ENCODE measurements at regions not wholly inside any gene's neighbourhood (a gene's known extent, or its start where the extent isn't known, plus 50 kb on each side); places are given as distances from the start of the nearest gene placed in this dataset.

DNA sequence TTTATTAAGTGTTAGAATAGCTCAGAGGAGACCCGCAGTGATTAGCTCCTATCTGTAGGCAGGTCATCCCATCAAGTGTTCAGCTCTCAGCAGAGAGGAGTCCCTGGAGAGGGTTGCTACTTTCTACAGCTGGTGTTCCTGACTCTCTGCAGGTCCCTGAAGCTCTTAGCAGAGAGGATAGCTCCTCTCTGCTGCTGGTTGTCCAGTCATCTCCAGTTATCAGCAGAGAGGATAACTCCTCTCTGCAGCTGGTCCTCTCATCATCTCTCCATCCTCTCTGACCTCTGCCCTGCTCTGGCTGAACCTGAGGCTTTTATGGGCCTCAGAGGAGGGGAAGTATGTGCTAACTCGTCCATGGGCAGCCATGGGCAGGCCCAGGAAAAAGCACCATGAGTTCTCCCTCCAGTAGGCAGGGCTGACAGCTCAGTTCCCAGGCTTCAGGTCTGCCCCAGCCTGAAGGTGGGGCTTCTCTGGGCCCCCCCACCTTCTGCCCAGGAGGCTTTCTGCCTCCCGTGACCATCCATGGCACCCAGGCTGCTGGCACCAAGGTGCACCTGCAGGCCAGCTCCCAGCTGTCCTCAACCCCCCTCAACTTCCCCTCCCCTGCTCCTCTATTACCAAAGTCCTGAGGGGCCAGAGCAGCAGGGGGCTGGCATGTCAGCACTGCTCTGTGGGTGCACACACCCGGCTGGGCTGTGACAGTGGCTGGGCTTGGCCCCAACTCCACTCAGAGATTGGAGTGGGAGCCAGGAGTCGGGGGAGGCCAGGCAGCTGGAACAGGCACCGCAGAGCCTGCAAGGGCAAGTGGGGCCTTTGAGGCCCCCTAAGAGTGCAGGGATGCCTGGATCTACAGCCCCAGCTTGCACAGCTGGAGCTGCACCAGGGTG is 98.9 kb upstream of the FRMD4B start:
- ChIA-PET CTCF (ENCODE audit: low intra/inter-chr PET ratio) (no interaction called here), POLR2A (interaction anchor here (0.7 kb wide), 1 partner anchor 13 kb away, joined by 3 read pairs; no protein-coding TSS in a partner anchor)
- TF ChIP-seq GTF2B (IDR thresholded peaks at IDR 0.05; ENCODE audit: extremely low read depth, insufficient read length), result no peak
- no peak for TF ChIP-seq JUND (IDR thresholded peaks at IDR 0.05; ENCODE audit: borderline replicate concordance, low read depth, low read length)
- no peak for TF ChIP-seq JUND (tag; IDR thresholded peaks at IDR 0.05; ENCODE audit: borderline replicate concordance, low read depth, low read length)
- no peak for TF ChIP-seq SMARCA5 (IDR thresholded peaks at IDR 0.05)
- TF ChIP-seq HDAC1 (IDR thresholded peaks at IDR 0.05), result no peak
- no peak for TF ChIP-seq ZBTB1 (CRISPR knock-in tag; IDR thresholded peaks at IDR 0.05; ENCODE audit: borderline replicate concordance, low read depth)
- no peak for TF ChIP-seq TFAM (CRISPR knock-in tag; conservative IDR thresholded peaks at IDR 0.05)
- no peak for TF ChIP-seq SETDB1 (IDR thresholded peaks at IDR 0.05; ENCODE audit: low read length)
- TF ChIP-seq THRAP3 (IDR thresholded peaks at IDR 0.05; ENCODE audit: borderline replicate concordance), result no peak
- TF ChIP-seq MECOM (CRISPR knock-in tag; IDR thresholded peaks at IDR 0.05), result no peak
- TF ChIP-seq FOXJ2 (tag; IDR thresholded peaks at IDR 0.05), result no peak
- TF ChIP-seq SAFB (IDR thresholded peaks at IDR 0.05; ENCODE audit: borderline replicate concordance, low read depth, low read length), result no peak
- Histone ChIP-seq H3K4me2 (ENCODE audit: insufficient read depth, low read length) (no peak overlapping the region), H3K9me3 (replicated peaks; ENCODE audit: control insufficient read depth, insufficient read depth, low read depth, low read length) (no peaks in the 10 kb centered on the region), H3K4me1 (replicated peaks in 1 of 2; ENCODE audit: control insufficient read depth in 2 of 2, insufficient read depth in 2 of 2, low read length in 2 of 2) (no peaks in the 10 kb centered on the region), H3K9me1 (ENCODE audit: control insufficient read depth, insufficient read depth, low read length) (no peaks in the 10 kb centered on the region), H3K27ac (ENCODE audit: extremely low read depth, low read depth, low read length) (no peak overlapping the region), H4K20me1 (replicated peaks; ENCODE audit: control insufficient read depth, insufficient read depth, low read length) (no peaks in the 10 kb centered on the region), H3K36me3 (ENCODE audit: control insufficient read depth, insufficient read depth, low read length) (no peaks in the 10 kb centered on the region), H3K79me2 (ENCODE audit: control insufficient read depth, insufficient read depth, low read length) (no peaks in the 10 kb centered on the region), H3K4me3 (no peak overlapping the region), H3K9ac (ENCODE audit: insufficient read depth in 1 of 2, low read depth in 2 of 2, low read length in 2 of 2) (no peak overlapping the region), H2AFZ (ENCODE audit: low read depth, low read length) (no peak overlapping the region), H3K27me3 (ENCODE audit: control insufficient read depth in 2 of 2, insufficient read depth in 2 of 2, low read length in 2 of 2) (no peaks in the 10 kb centered on the region)
- in situ Hi-C loops (cut with MboI), result no loop called here
- ATAC-seq, result no peak
- FAIRE-seq, result no peak
- DNase-seq (ENCODE audit: extremely low read depth in 1 of 4, low spot score in 3 of 4), result no peak
- no TSS peak for BruUV-seq (replicated peaks)
- 0% methylated on average over 5 of the region's 6 CpGs for WGBS (ENCODE audit: insufficient coverage, low coverage, missing lambda C conversion rate)
- intact Hi-C loops (cut with micrococcal nuclease), result no loop called here
